ENCODE measurements at regions not wholly inside any gene's neighbourhood (a gene's known extent, or its start where the extent isn't known, plus 50 kb on each side); places are given as distances from the start of the nearest gene placed in this dataset.

GRCh38 chr5:167063788-167064187, 1227.7 kb upstream of the WWC1 start (continued):
- TF ChIP-seq, protein P1, sequence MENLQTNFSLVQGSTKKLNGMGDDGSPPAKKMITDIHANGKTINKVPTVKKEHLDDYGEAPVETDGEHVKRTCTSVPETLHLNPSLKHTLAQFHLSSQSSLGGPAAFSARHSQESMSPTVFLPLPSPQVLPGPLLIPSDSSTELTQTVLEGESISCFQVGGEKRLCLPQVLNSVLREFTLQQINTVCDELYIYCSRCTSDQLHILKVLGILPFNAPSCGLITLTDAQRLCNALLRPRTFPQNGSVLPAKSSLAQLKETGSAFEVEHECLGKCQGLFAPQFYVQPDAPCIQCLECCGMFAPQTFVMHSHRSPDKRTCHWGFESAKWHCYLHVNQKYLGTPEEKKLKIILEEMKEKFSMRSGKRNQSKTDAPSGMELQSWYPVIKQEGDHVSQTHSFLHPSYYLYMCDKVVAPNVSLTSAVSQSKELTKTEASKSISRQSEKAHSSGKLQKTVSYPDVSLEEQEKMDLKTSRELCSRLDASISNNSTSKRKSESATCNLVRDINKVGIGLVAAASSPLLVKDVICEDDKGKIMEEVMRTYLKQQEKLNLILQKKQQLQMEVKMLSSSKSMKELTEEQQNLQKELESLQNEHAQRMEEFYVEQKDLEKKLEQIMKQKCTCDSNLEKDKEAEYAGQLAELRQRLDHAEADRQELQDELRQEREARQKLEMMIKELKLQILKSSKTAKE (IDR thresholded peaks at IDR 0.05; ENCODE audit: low read depth, poor library complexity, severe bottlenecking): no peak
- no peak for TF ChIP-seq SUZ12 (IDR thresholded peaks at IDR 0.05; ENCODE audit: unreplicated experiment)

- SMC1A ChIA-PET (ENCODE audit: uncharacterized antibody, unreplicated experiment): interaction anchor here (0.7 kb wide), 1 partner anchor 9 kb away, joined by 3 read pairs; no protein-coding TSS in a partner anchor
- BruUV-seq (replicated peaks): no TSS peak
- H3K9ac ChIP-seq (ENCODE audit: control insufficient read depth, insufficient read depth, low read length): no peak overlapping the region
- H3K4me2 ChIP-seq (ENCODE audit: control insufficient read depth, insufficient read depth): no peak overlapping the region
- ATAC-seq (no peak), DNase-seq (ENCODE audit: low read depth, low spot score) (no peak), FAIRE-seq (no peak)
- H3K27me3 ChIP-seq (replicated peaks in 1 of 2; ENCODE audit: control insufficient read depth in 2 of 2, insufficient read depth in 2 of 2, low read length in 1 of 2): no peaks in the 10 kb centered on the region
- no peaks in the 10 kb centered on the region for H3K9me3 ChIP-seq (replicated peaks; ENCODE audit: control insufficient read depth, insufficient read depth, low read length)
- CTCF ChIA-PET: interaction anchor here (1.0 to 1.9 kb wide), 2 partner anchors 15 to 16 kb away, joined by 3 to 6 read pairs; no protein-coding TSS in a partner anchor
- no peaks in the 10 kb centered on the region for H4K20me1 ChIP-seq (ENCODE audit: control insufficient read depth, insufficient read depth)
- intact Hi-C loops (cut with micrococcal nuclease; ENCODE audit: unreplicated experiment) (no loop called here), in situ Hi-C loops (cut with MboI) (no loop called here)
- no peak overlapping the region for H3K4me3 ChIP-seq
- 19% methylated on average over 13 of the region's 13 CpGs for WGBS (ENCODE audit: insufficient coverage, insufficient replicate concordance, low lambda C conversion rate, missing lambda C conversion rate)
- TF ChIP-seq E2F4 (IDR thresholded peaks at IDR 0.05; ENCODE audit: low read depth, low read length) (no peak), RBBP5 (conservative IDR thresholded peaks at IDR 0.05) (no peak), BCL3 (IDR thresholded peaks at IDR 0.05; ENCODE audit: borderline replicate concordance, insufficient read depth, low read depth, low read length, poor library complexity, severe bottlenecking) (no peak), FOXM1 (IDR thresholded peaks at IDR 0.05; ENCODE audit: low read depth, low read length) (no peak), RELA (IDR thresholded peaks at IDR 0.05; ENCODE audit: borderline replicate concordance, partially characterized antibody) (no peak), SMAD1 (IDR thresholded peaks at IDR 0.05; ENCODE audit: low read depth, partially characterized antibody) (no peak)
- TF ChIP-seq, protein P2, sequence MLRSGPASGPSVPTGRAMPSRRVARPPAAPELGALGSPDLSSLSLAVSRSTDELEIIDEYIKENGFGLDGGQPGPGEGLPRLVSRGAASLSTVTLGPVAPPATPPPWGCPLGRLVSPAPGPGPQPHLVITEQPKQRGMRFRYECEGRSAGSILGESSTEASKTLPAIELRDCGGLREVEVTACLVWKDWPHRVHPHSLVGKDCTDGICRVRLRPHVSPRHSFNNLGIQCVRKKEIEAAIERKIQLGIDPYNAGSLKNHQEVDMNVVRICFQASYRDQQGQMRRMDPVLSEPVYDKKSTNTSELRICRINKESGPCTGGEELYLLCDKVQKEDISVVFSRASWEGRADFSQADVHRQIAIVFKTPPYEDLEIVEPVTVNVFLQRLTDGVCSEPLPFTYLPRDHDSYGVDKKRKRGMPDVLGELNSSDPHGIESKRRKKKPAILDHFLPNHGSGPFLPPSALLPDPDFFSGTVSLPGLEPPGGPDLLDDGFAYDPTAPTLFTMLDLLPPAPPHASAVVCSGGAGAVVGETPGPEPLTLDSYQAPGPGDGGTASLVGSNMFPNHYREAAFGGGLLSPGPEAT (IDR thresholded peaks at IDR 0.05; ENCODE audit: low read depth): no peak
- RAD21 ChIA-PET (ENCODE audit: unreplicated experiment): no interaction called here
- H3K4me1 ChIP-seq (ENCODE audit: control insufficient read depth, insufficient read depth, low read length): no peaks in the 10 kb centered on the region
- no peak overlapping the region for H2AFZ ChIP-seq (ENCODE audit: control insufficient read depth, low read depth, low read length)
- H3K27ac ChIP-seq (ENCODE audit: control insufficient read depth, insufficient read depth): no peak overlapping the region
- no peaks in the 10 kb centered on the region for H3K36me3 ChIP-seq (ENCODE audit: control insufficient read depth in 2 of 2, insufficient read depth in 2 of 2, low read length in 1 of 2)
- H3K79me2 ChIP-seq (ENCODE audit: control insufficient read depth, insufficient read depth, low read length): no peaks in the 10 kb centered on the region
- POLR2A ChIA-PET: no interaction called here
Measured at GRCh38 chr5:167064198-167064776, 1227.2 kb upstream of the WWC1 start.

Measured in GM12878 (cell line).